Left lobe of liver (tissue), 2 donors: ENCODE measurements at regions not wholly inside any gene's neighbourhood (a gene's known extent, or its start where the extent isn't known, plus 50 kb on each side); places are given as distances from the start of the nearest gene placed in this dataset.
"Not testable (repeated sequence)": the region's sequence is repeated elsewhere in the genome, so short reads cannot be mapped to it uniquely, and the experiment has no call there.

Experiments used
- ATAC-seq: fragments of 200-7000 bp; cut with Tn5 transposase; one replicate; pipeline ENCODE4 v1.9.1; 2020; ENCODE audit warnings: mild to moderate bottlenecking, moderate library complexity
- DNase-seq: peaks from one replicate; pipeline ENCODE4 v3.0.0-alpha.2; 2020; ENCODE audit warnings: low spot score
- donor health status: DM: no; HTN: no; CAD: no; lungs with moderate emphysema.
- donor health status: DM: no; HTN: yes; CAD: no.

- ATAC-seq (no peak), DNase-seq (no peak)
Observed at GRCh38 chrX:121169099-121170035, 122.0 kb downstream of the GLUD2 start.

- no peak for ATAC-seq
- no peak for DNase-seq
Observed at GRCh38 chrX:121172703-121173102, 125.3 kb downstream of the GLUD2 start.

- ATAC-seq (no peak), DNase-seq (peak; percentile 42)
Observed at GRCh38 chrX:121179972-121180371, 132.6 kb downstream of the GLUD2 start.

GRCh38 chrX:121191779-121192178 lies 144.4 kb downstream of the GLUD2 start:
- ATAC-seq (no peak), DNase-seq (no peak)

GRCh38 chrX:121195719-121196118 lies 148.3 kb downstream of the GLUD2 start:
- ATAC-seq (no peak), DNase-seq (no peak)

- not testable (repeated sequence) for ATAC-seq, DNase-seq
Observed at GRCh38 chrX:121196872-121197444, 149.5 kb downstream of the GLUD2 start.

GRCh38 chrX:121208563-121208962 lies 161.2 kb downstream of the GLUD2 start:
- DNase-seq (no peak), ATAC-seq (no peak)

- DNase-seq (no peak), ATAC-seq (no peak)
Observed at GRCh38 chrX:121216641-121217374, 169.4 kb downstream of the GLUD2 start.

GRCh38 chrX:121221322-121221977 lies 174.0 kb downstream of the GLUD2 start:
- peak; percentile 90 for ATAC-seq

GRCh38 chrX:121227888-121228287 lies 180.5 kb downstream of the GLUD2 start:
- ATAC-seq, result no peak
- no peak for DNase-seq

More at GRCh38 chrX:121221322-121221977, 174.0 kb downstream of the GLUD2 start:
- no peak for DNase-seq

GRCh38 chrX:121231566-121232358 lies 184.4 kb downstream of the GLUD2 start:
- ATAC-seq, result no peak
- no peak for DNase-seq

- ATAC-seq (no peak), DNase-seq (no peak)
Observed at GRCh38 chrX:121236040-121236439, 188.6 kb downstream of the GLUD2 start.

GRCh38 chrX:121238093-121238492 lies 190.7 kb downstream of the GLUD2 start:
- DNase-seq, result no peak
- ATAC-seq, result no peak

- DNase-seq, result no peak
- ATAC-seq, result peak; percentile 53
Observed at GRCh38 chrX:121244511-121244910, 197.1 kb downstream of the GLUD2 start.

- no peak for ATAC-seq
- no peak for DNase-seq
Observed at GRCh38 chrX:121245763-121246162, 198.4 kb downstream of the GLUD2 start.

GRCh38 chrX:121254336-121254735 lies 206.9 kb downstream of the GLUD2 start:
- ATAC-seq, result peak; percentile 84
- DNase-seq, result no peak

GRCh38 chrX:121256647-121257046 lies 209.2 kb downstream of the GLUD2 start:
- ATAC-seq (no peak), DNase-seq (no peak)

- no peak for ATAC-seq
- DNase-seq, result no peak
Observed at GRCh38 chrX:121258545-121258944, 211.1 kb downstream of the GLUD2 start.

GRCh38 chrX:121259170-121259569 lies 211.8 kb downstream of the GLUD2 start:
- ATAC-seq (no peak), DNase-seq (no peak)

GRCh38 chrX:121260596-121261240 lies 213.3 kb downstream of the GLUD2 start:
- ATAC-seq (no peak), DNase-seq (no peak)
